ENCODE measurements at regions not wholly inside any gene's neighbourhood (a gene's known extent, or its start where the extent isn't known, plus 50 kb on each side); places are given as distances from the start of the nearest gene placed in this dataset.
"Not testable (repeated sequence)": the region's sequence is repeated elsewhere in the genome, so short reads cannot be mapped to it uniquely, and the experiment has no call there.

DNA sequence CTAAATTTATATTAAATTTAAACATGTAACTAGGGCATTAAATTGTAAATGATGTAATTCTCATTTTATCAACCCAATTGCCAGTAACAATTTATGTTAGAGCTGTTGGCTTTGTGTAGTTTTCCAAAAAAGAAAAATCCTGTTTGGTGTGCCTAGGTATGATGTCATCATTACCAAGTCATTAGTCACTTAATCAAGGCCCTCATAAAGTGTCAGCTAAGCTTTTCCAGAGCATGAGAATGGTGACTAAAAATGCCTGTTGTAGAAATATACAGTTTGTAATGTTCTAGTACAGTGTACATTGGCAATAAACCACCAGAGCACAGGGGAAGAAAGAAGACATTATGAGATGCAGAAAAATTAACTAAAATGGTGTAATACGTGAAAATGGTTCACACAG, 593.8 kb upstream of the ANKRD30A start:
- H3K4me1 Mint-ChIP-seq (ENCODE audit: low read depth): peaks cover 15% of the 10 kb centered on the region
- H3K27ac Mint-ChIP-seq (ENCODE audit: unreplicated experiment): no peak overlapping the region
- peaks cover 5% of the 10 kb centered on the region for H3K9me3 Mint-ChIP-seq (ENCODE audit: low read depth)
- no peak for DNase-seq (ENCODE audit: low spot score)
- no peak overlapping the region for H3K4me3 Mint-ChIP-seq (ENCODE audit: unreplicated experiment)
- H3K36me3 Mint-ChIP-seq (ENCODE audit: low read depth): peaks cover 2% of the 10 kb centered on the region
- TF ChIP-seq, protein P1, sequence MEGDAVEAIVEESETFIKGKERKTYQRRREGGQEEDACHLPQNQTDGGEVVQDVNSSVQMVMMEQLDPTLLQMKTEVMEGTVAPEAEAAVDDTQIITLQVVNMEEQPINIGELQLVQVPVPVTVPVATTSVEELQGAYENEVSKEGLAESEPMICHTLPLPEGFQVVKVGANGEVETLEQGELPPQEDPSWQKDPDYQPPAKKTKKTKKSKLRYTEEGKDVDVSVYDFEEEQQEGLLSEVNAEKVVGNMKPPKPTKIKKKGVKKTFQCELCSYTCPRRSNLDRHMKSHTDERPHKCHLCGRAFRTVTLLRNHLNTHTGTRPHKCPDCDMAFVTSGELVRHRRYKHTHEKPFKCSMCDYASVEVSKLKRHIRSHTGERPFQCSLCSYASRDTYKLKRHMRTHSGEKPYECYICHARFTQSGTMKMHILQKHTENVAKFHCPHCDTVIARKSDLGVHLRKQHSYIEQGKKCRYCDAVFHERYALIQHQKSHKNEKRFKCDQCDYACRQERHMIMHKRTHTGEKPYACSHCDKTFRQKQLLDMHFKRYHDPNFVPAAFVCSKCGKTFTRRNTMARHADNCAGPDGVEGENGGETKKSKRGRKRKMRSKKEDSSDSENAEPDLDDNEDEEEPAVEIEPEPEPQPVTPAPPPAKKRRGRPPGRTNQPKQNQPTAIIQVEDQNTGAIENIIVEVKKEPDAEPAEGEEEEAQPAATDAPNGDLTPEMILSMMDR (IDR thresholded peaks at IDR 0.05): no peak
- no peaks in the 10 kb centered on the region for H3K27me3 Mint-ChIP-seq (ENCODE audit: low read depth)

DNA sequence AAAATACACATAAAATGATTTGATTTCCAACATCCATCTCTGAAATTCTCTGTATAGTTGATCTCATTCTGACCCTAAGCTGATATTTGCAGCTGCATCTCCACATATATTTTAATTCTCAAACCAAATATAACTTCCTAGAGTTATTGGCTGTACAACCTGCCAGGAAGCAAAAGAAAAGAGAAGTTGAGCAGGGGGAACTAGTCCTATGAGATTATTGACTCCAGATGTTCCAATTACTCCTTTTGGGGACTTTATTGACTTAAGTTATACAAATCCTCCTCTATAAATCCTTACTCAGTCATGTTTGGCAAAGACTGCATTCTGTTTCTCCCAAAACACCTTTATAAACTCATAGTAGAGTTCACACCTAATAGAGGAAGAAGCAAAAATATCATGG, 599.4 kb upstream of the ANKRD30A start:
- H3K27ac Mint-ChIP-seq (ENCODE audit: unreplicated experiment): no peak overlapping the region
- H3K9me3 Mint-ChIP-seq (ENCODE audit: low read depth): peaks cover 5% of the 10 kb centered on the region
- H3K36me3 Mint-ChIP-seq (ENCODE audit: low read depth): peaks cover 2% of the 10 kb centered on the region
- H3K27me3 Mint-ChIP-seq (ENCODE audit: low read depth): no peaks in the 10 kb centered on the region
- DNase-seq (ENCODE audit: low spot score): no peak
- H3K4me3 Mint-ChIP-seq (ENCODE audit: unreplicated experiment): no peak overlapping the region
- H3K4me1 Mint-ChIP-seq (ENCODE audit: low read depth): peaks cover 3% of the 10 kb centered on the region
- TF ChIP-seq, protein P1 (IDR thresholded peaks at IDR 0.05): no peak

DNA sequence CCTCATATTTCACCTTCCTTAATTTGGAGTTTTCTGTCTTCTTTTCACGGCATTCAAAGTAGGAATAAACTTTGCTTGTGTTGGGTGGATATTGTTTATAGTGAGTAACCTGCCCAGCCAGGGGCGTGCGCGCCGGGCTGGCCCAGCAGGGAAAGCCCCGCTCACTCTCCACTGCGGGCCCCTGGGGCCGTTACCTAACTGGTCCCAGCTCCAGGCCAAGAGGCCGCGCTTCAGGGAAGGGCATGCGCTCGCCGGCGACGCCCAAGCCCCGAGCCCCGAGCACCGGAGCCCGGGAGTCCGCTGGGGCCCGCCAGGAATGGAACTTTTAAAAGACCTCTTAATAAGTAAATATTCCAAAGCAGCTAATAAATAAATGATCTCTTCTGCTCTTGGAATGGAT, 601.3 kb upstream of the ANKRD30A start:
- not testable (repeated sequence) for H3K9me3 Mint-ChIP-seq (ENCODE audit: low read depth); H3K4me3 Mint-ChIP-seq (ENCODE audit: unreplicated experiment); H3K36me3 Mint-ChIP-seq (ENCODE audit: low read depth); H3K27me3 Mint-ChIP-seq (ENCODE audit: low read depth); H3K4me1 Mint-ChIP-seq (ENCODE audit: low read depth); H3K27ac Mint-ChIP-seq (ENCODE audit: unreplicated experiment); DNase-seq (ENCODE audit: low spot score)

DNA sequence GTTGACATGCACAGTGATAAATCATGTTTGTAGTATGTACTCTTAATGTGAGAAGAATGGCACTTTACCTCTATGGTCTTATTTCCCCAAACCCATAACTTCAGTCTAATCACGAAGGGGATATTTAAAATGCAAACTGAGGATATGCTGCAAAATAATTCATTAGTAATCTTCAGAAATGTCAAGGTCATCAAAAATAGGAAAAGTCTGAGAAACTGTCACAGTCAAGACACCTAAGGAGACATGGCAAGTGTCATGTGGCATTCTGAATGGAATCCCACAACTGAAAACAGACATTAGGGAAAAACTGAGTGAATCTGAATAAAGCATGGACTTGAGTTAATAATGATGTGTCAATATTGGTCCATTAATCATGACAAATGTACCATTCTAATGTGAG, 605.5 kb upstream of the ANKRD30A start:
- no peaks in the 10 kb centered on the region for H3K27me3 Mint-ChIP-seq (ENCODE audit: low read depth)
- H3K36me3 Mint-ChIP-seq (ENCODE audit: low read depth): peaks cover 5% of the 10 kb centered on the region
- DNase-seq (ENCODE audit: low spot score): no peak
- peaks cover 16% of the 10 kb centered on the region for H3K4me1 Mint-ChIP-seq (ENCODE audit: low read depth)
- no peak overlapping the region for H3K27ac Mint-ChIP-seq (ENCODE audit: unreplicated experiment)
- H3K9me3 Mint-ChIP-seq (ENCODE audit: low read depth): peaks cover 11% of the 10 kb centered on the region
- TF ChIP-seq, protein P1 (IDR thresholded peaks at IDR 0.05): no peak
- no peak overlapping the region for H3K4me3 Mint-ChIP-seq (ENCODE audit: unreplicated experiment)

DNA sequence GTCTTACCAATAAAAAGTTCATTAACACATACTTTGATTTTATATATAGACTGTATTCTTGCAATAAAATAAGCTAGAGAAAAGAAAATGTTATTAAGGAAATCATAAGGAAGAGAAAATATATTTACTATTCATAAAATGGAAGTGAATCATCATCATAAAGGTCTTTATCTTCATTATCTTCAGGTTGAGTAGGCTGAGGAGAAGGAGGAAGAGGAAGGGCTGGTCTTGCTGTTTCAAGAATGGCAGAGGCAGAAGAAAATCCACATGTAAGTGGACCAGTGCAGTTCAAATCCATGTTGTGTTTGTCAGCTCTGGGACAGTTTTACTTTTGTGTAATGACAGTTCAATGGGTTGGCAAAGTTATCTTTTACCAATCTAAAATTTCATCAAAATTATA, 609.1 kb upstream of the ANKRD30A start:
- Mint-ChIP-seq H3K4me1 (ENCODE audit: low read depth) (peaks cover 21% of the 10 kb centered on the region), H3K27me3 (ENCODE audit: low read depth) (no peaks in the 10 kb centered on the region), H3K9me3 (ENCODE audit: low read depth) (peaks cover 11% of the 10 kb centered on the region), H3K27ac (ENCODE audit: unreplicated experiment) (no peak overlapping the region), H3K4me3 (ENCODE audit: unreplicated experiment) (no peak overlapping the region), H3K36me3 (ENCODE audit: low read depth) (peaks cover 5% of the 10 kb centered on the region)
- TF ChIP-seq, protein P1 (IDR thresholded peaks at IDR 0.05): no peak
- no peak for DNase-seq (ENCODE audit: low spot score)

DNA sequence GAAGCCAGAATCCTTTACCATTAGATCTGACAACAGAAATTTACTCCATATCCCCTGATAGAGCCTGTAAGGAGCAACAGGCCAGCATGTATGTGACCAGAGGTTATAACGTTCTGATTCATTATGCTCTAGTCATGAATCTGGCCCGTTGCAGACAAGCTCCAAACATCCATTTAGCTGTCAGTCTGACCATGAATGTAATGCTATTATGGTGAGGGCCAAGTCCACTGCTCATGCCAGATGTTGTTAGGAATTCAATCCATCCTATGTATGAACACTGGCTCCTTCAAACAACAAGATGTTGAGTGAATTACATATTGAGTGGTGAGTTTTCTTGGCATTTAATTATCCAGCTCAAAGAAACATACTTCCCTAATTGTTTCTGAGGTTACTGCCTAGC, 610.1 kb upstream of the ANKRD30A start:
- Mint-ChIP-seq H3K4me1 (ENCODE audit: low read depth) (peaks cover 21% of the 10 kb centered on the region), H3K36me3 (ENCODE audit: low read depth) (peaks cover 5% of the 10 kb centered on the region), H3K27ac (ENCODE audit: unreplicated experiment) (no peak overlapping the region), H3K9me3 (ENCODE audit: low read depth) (peaks cover 11% of the 10 kb centered on the region), H3K27me3 (ENCODE audit: low read depth) (no peaks in the 10 kb centered on the region), H3K4me3 (ENCODE audit: unreplicated experiment) (no peak overlapping the region)
- DNase-seq (ENCODE audit: low spot score): no peak
- TF ChIP-seq, protein P1 (IDR thresholded peaks at IDR 0.05): no peak

All from chondrocyte (in vitro differentiated cells).